Cerebellar cortex (tissue), 1 donor: ENCODE measurements at regions not wholly inside any gene's neighbourhood (a gene's known extent, or its start where the extent isn't known, plus 50 kb on each side); places are given as distances from the start of the nearest gene placed in this dataset.
A peak's percentile ranks its signal among the peaks of the same experiment; 100 is the strongest.

Source experiments
- DNase-seq: peaks from one replicate; pipeline ENCODE4 v3.0.0-alpha.2; 2015; ENCODE audit warnings: low spot score

DNA sequence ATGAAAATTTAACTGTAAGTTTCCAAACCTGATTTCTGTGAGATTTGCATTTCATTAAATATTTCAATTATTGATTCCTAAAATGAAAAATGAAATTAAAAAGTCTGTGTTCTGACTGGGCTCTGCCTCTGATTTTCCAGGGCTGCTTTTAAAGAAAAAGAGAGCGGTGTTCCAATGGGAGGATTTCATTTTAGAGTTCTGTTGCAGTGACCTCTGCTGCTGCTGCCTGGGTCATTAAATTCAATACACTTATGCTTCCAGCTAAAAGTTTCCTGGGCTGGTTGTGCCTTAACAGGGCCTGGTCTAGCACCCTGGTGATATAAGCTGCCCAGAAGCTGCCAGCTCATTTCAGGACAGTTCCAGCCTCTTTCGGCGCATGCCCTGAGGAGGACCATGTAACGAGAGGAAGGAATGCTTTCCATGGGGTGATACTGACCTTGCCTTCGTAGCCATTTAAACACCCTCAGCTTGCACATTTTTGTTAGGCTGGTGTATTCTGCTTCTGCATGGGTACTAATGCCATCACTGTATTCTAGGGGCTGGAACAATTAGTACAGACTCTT lies 93.3 kb downstream of the TMEM174 start:
- DNase-seq = no peak

DNA sequence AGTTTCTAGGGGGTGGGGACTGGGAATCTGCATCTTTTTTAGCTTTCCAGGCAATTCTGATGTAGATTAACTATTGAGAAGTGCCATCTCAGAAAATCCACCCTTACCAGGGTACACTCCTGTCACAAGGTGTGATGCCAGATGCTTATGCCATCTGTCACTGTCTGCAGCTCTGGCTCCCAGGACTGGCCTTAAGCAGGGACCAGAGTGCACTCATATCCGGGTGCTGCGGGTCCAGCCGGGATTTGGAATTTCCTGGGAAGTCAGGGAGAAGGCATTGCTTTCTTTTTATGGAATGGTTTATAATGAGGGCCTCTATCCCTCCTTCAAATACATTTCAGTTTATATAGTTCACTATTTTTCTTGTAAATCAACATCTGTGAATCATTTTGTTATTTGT lies 92.6 kb downstream of the TMEM174 start:
- peak; percentile 89 for DNase-seq

DNA sequence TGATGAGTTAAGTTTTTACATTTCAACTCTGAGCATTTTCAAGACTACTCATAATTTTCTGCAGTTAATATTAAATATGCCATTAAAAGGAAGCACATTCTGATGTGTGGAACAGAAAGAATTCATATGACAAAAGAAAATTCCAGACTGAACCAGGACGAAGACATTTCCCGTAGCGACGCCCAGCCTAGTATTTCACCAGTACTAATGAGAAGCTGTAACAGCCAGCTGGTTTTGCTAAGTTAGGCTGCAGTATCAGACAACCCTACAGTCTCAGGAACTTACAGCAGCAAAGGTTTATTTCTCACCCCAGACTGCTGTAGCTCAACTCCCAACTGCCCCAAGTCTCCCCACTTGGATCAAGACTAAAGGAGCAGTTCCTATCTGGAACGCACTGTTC lies 91.6 kb downstream of the TMEM174 start:
- no peak for DNase-seq

DNA sequence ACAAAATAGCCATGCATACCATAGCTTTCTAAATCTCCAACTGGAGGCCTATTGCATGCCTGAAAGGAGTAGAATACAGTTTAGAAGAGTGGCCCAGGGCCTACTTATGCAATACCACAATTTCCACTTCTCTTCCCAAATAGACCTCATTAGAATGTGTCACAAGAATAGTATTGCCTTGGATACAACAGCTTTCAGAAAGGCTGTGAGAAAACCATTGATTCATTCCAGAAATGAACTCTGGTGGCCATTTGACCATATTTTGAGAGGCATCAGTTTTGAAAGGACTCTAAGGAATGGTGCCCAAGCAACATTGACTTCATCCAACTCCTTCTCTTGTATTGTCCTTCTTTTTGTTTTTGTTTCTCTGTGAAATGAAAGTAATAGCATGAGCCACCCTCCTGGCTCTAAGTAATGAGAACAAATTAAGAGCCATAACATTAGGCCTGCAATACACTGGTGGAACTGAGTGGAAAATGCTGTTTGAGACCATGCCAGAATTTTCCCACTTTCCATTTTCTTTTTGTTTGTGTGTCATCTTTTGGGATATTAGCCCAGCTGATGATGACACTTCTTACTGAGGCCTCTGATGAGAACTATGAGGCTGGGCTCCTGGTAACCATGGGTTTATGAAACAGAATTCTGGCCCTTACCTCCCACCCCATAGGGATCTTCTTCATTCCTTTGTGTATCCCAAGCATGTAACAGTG lies 90.2 kb downstream of the TMEM174 start:
- DNase-seq = peak; percentile 26

DNA sequence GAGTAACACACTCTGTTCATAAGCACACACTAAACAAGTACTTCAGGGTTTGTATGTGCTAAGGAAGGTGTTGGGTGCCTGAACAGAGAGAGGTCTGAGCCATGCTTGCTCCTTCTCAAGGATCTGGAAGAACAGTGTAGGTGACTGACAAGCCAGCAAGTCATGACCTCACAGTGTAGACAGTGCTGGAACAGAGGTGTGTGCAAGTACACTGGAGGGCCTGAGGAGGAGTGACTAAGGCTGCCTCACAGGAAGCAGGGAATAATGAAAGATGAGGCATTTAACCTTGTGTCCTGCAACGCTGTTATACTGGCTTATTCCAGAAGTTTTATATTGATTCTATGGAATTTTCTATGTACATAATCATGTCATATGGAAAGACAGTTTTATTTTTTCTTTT lies 83.9 kb downstream of the TMEM174 start:
- DNase-seq = no peak

DNA sequence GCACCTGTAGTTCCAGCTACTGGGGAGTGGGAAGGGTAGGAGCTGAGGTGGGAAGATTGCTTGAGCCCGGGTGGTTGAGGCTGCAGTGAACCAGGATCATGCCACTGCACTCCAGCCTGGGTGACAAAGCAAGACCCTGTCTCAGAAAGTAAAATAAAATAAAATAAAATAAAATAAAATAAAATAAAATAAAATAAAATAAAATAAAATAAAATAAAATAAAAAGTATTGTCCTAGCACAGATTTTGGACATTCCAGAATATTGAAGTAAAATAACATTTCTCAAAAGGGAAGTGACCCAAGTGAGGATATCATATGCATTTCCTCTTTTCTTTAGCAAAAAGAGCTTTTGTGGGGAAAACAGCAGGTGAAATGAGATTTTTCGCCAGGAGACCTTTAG lies 83.5 kb downstream of the TMEM174 start:
- no peak for DNase-seq

DNA sequence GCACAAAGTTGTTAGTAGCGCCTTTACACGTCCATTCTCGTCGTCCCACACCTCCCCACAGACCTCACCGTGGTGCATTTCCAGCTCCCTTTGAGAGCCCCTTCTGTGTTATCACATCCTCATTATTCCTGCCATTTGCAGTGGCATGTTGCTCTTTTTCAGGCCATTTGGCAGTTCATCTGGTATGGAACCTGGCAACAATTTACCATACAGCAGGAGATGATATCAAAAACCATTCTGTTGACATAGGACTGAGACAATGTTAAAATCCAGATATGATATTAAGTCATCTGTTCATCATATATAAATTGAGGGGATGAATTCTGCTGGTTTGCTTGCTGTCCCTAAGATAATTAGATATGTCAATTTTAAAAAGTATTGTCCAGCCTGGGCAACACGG lies 83.0 kb downstream of the TMEM174 start:
- DNase-seq = peak; percentile 25

DNA sequence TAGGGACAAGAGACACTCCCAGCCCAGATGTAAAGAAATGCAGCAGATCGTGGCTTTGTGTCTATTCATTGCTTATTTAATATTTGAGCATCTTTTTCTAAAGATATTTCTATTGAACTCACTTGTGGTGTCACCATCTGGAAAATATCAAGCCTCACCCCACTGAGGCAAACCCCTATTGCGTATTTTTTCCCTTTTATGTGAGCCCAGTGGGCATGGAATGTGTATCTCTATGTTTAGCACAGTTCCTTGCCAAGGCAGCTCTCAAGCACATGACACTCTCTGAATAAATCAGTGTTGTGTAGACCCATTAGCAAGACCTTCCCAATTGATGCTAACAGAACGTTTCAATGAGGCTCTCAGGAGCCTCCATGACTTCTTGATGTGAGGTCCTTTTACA lies 81.6 kb downstream of the TMEM174 start:
- DNase-seq = no peak

DNA sequence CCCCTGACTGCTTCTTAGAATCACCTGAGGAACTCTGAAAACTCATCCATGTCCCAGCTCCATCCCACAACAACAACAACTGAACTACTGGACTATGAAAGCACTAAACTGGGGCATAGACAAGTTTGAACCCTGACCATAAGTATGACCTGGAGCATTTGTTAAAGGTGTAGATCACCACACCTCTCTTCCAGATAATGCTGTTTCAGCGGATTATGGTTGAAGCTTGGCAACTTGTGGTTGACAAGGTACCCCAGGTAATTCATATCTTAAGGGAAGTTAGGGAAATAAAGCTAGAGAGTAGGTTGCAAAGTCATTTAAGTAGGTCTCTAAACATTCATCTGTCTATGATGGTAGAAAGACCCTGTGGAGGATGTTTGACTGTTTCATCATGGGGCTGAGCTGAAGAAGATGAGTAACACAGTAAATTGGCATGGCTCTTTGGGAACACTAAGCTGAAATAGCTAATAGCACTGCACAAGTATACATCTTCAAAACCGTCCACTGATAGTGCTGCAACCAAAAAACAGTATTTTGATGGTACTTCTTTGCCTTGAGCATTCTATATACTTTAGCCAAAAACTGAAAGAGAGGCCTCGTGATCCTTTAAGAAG lies 80.2 kb downstream of the TMEM174 start:
- no peak for DNase-seq

DNA sequence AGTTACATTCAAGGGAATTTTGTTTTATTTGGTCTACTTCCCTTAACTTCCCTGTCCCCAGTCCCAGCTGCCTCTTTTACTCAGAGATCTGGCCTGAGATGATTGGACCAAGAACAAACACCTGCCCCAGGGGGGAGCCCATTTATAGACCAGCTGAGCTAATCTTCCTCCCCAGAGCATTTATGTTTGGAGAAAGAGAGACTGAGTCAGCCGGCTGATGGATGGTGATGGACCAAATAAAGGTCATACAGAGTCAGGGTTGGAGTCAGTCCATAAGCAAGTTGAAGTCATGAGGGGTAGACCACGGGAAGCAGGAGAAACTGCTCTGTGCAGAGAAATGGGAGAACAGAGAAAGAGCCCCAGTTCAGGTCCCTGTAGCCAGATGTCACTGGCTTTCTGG lies 77.7 kb downstream of the TMEM174 start:
- no peak for DNase-seq

DNA sequence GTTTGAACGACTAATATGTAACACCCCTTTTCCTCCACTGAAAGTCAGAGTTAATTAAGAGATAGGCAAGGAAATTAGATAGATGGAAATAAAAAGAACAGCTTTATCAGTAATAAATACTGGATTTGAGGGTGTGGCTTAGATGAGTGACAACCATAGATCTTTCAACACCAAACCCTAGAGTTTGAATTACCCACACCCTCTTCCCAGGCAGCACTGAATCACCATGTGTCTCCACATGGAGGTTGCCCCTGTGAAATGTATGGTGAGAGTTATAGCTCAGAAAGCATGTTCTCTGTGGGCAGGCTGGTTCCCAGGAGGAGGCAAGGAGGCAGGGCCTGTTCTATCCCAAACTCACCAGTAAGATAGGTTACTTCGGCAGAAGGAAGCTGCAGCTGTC lies 69.7 kb downstream of the TMEM174 start:
- DNase-seq = no peak

DNA sequence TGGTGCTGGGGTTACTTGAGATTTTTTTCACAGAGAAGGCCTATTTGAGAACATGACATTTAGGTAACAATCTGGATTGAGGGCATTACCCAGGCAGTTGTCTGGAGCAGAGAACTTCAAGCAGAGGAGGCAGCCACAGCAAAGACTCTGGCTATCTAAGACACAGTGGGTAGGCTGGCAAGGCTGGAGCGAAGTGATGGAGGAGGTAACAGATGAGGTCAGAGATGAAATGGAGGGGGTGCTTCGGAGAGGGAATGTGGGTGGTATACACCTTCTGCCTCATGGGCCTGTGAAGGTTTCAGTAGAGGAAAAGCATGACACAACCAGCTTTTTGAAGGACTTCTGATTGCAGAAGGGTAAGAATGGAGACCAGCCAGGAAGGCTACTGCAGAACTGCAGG lies 65.9 kb downstream of the TMEM174 start:
- no peak for DNase-seq

DNA sequence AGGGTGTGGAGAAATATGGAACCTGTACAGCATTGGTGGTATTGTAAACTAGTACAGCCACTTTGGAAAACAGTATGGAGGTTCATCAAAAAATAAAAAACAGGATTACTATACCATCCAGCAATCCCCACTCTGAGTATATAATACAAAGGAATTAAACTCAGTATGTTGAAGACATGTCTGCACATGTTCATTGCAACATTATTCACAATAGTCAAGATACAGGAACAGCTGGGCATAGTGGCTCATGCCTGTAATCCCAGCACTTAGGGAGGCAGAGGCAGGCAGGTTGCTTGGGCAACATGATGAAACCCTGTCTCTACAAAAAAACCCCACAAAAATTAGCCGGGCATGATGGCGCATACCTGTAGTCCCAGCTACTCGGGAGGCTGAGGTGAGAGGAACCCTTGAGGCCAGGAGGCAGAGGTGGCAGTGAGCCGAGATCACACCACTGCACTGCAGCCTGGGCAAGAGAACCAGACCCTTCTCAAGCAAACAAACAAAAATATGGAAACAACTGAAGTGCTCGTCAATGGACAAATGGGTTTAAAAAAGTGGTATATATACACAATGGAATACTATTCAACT lies 63.6 kb downstream of the TMEM174 start:
- DNase-seq = no peak

DNA sequence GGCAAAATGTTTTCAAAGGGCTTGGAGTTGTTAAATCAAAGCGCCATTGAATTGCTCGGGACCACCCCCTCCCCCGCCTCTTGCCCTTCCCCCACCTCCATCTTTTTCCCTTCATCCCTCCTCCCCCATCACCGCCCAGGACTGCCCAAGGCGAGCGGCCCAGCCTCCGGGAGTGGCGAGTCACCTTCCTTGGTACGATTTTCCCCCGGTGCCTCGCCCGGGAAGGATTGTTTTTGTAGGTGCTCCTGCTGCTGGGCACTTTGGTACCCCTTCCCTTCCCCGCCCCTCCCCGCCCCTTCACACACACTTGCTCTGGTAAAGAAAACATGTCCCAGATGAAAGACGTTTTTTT lies 61.2 kb downstream of the TMEM174 start:
- no peak for DNase-seq

DNA sequence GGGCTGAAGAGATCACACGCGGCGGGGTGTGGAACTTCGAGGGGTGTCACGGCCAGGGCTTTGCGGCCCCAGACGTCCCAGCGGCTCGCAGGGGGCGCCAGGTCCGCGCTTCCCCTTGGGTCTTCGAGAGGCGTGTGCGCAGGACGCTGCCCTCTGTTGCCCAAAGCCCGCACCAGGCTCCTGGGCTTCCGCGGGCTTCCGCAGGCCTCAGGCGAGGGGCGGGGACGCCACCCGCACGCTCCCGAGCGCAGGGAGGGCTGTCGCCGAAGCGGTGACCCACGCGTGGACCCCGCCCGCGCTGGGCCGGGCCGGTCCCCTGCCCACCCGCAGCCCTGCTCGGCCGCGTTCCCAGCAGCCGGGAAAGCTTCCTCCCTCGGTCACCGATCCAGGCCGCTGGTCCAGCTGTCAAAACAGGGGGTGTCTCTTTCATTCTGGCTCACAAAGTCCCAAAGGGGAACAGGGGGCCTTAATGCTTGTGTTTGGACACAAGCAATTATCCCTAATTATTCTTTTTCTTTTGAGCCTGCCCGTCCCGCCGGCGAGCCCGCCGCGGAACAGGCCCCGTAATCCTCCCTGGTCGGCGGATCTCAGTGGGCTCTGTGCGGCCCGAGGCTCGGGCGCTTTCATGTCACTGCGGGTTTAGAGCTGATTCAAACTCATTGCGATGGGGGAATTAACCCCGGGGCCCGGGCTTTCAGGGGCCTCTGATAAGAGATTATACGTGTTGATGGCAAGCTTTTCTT lies 60.6 kb downstream of the TMEM174 start:
- DNase-seq = no peak

DNA sequence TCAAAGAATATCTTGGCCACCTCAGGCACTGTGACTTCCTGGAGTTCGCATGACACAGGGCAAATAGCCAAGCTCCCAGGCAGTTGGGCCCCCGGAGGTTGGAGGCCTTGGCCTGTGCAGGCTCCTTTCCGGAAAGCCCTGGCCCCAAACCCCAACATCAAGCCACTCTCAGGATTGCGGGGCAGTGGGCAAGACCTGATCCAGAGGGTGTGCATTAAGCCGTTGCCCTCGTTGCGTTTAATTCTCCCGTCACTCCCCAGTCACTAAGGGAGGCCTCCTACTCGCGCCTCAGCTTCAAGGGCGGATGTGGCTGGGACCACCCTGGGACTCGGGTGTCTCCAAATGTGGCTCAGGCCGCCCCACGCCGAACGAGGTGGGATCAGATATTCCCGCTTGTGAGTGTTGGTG lies 60.1 kb downstream of the TMEM174 start:
- DNase-seq = no peak

DNA sequence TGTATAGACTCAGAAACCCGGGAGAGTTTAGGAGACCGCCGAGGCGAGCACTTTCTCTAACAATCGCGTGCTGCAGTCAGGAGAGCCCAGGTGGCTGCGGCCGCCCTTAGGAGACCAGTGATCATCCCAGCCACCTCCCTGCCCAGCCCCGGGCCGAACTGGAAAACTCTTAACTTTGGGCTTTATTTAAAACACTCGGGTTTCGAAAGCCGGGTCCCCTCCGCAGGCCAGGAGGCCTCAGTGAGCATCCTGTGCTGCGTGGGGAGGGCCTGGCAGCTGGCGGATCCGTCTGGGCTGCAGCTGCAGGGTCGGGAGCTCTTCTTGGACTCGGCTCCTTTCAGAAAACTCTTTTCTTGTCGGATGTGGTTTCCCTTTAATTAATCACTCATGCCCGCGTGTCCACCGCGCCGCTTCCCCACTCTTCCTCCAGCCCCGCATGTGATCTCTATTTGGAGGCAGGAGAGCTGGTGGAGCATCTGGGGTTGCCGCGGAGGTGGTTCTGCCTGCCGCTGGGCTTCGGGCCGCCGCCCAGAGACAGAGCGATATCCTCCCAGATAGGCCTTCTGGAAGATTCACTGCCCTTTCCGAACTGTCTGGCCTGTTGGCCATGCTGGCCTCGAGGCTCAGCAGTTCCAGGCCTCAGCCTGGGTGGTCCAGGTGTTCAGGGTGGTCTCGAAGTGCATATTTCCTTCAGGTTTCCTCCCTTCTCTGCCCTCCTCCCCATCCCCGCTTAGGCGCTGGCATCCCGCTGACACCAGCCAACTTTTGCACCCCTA lies 59.5 kb downstream of the TMEM174 start:
- no peak for DNase-seq

DNA sequence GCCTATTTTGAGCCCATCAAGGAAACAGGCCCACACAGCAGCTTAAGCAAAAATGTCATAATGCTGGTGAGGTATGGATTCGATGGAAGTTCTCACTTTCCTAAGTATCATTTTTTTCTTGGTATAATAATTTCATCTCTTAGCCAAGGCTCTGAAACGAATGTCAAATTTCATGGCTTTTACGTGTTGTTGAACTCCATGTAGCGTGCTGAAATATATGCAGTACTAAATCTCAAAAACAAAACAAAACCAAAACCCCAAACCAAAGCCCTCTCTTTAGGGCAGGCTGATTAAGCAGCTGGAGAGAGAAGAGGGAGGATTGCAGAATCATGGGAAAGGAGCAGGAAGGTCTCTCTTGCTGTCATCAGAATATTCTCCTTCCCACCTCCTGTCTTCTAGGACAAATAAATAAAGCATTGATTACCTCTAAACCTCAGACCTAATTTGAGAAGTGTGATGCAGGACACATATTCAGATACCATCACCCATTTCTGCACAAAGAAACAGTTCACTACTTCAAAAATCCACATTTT lies 58.3 kb downstream of the TMEM174 start:
- no peak for DNase-seq

DNA sequence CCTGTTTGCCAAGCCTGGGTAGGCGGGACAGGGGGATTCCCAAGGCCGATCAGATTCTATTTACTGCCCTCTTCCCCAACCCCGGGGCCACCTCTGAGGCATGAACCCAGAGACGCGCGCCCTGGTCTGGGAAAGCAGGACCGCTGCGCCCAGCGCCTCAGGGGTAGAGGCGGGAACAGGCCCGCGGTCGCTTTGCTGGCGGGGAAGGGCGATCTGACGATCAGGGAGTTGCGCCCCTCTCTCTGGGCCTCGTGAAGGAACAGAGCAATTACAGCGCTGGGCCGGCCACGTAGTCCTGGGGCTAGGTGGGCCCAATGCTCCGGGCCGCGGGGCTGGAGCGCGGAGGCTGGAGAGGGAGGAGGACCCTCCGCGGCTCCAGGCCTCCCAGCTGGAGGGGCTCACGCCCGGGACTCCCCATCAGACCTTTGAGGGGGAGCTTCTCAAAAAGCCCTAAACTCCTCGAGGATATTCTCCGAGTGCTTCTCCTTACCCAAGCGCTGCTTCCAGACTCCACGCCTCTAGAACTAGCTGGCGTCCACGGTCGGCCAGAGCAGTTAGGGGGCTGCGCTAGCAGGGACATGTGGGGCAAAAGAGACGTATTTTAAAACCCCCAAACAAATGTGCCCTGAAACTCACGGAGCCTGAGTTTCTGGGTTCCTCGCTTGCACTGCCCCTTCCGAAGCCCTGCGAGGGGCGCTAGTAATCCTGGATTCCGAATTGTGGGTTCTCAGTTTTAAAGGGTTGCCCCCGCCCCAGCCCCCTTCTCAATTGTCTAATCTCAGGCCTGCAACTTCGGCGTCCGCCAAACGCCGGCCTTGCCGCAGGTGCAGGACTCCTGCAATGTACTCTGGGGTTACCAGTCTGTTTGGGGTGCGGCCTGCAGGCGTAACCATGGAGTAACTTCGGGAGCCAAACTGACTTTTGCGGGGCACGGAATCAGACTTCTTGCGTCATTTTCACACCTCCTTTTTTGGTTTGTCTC lies 57.6 kb downstream of the TMEM174 start:
- DNase-seq = no peak

DNA sequence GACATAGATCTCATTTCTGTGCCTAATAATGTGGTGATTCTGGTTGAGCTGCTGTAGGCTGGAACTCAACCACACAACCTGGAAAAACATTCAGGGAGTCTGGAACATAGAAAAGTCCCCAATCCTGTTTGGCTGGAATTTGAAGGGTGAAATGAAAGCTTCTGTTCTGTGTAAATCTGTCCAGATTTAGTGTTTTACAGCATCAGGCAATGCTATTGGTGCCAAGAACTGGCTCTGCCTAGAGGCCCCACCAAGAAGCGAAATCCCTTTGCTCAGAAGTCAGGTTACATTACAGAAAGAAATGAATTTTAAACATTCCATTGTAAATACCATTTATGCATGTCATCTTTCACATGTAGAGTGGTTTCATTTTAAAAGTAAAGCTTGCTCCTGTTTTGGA lies 56.3 kb downstream of the TMEM174 start:
- DNase-seq = no peak

DNA sequence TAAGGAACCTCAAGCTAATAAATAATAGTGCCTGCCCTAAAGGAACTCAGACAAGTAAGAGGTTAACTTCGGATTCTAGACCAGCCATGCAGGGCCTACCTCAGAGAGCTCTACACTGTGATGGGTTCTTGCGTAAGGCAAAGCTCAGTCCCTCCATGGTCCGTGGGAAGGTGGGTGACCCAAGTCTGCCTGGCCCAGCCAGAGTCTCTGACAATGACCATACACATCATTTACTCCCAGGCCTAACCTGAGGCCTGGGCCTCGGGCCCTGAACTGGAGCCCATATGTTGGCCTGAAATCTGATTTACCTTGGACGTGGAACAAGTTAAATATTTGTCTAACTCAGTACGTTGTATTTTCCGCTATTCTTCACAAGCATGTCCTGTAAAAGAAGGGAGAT lies 55.1 kb downstream of the TMEM174 start:
- DNase-seq = no peak
